AG04450 (cell line): ENCODE measurements at regions not wholly inside any gene's neighbourhood (a gene's known extent, or its start where the extent isn't known, plus 50 kb on each side); places are given as distances from the start of the nearest gene placed in this dataset.

Source experiments
- CTCF ChIA-PET: fragments of 300-600, 350-600 bp; formaldehyde crosslinking; extraction: SDS; loops from one replicate; lab custom pipeline; 2022; ENCODE audit warnings: antibody characterized with exemption, inconsistent platforms; lab: Charles Lee
- POLR2A ChIA-PET: fragments of 350-600 bp; formaldehyde crosslinking; extraction: SDS; loops from one replicate; lab custom pipeline; 2021; ENCODE audit warnings: antibody characterized with exemption, inconsistent platforms; lab: Yijun Ruan, JAX
- DNase-seq: peaks from one replicate; pipeline ENCODE4 v3.0.0-alpha.2; 2011; ENCODE audit warnings: low read depth, low spot score
- H3K27ac ChIP-seq: one replicate; pipeline ENCODE4 v1.5.1; 2012; ENCODE audit warnings: low read depth, low read length, control low read depth
- H3K27me3 ChIP-seq: one replicate; pipeline ENCODE4 v1.6.0; 2012; ENCODE audit warnings: low read length; ENCODE audit not compliant: control insufficient read depth, insufficient read depth
- H3K4me3 ChIP-seq: 2 replicates; pipeline ENCODE4 v1.5.1; 2011; ENCODE audit warnings: mild to moderate bottlenecking, low read depth, low read length, control low read depth
- H3K9me3 ChIP-seq: 2 replicates; pipeline ENCODE4 v1.5.1; 2012; ENCODE audit warnings: low read length; ENCODE audit not compliant: control insufficient read depth, insufficient read depth
- TF ChIP-seq, protein P1 (sequence below): IDR thresholded peaks from 2 replicates; pipeline ENCODE4 v1.5.1; 2011; ENCODE audit warnings: low read depth, low read length, control low read depth, inconsistent platforms

DNA sequence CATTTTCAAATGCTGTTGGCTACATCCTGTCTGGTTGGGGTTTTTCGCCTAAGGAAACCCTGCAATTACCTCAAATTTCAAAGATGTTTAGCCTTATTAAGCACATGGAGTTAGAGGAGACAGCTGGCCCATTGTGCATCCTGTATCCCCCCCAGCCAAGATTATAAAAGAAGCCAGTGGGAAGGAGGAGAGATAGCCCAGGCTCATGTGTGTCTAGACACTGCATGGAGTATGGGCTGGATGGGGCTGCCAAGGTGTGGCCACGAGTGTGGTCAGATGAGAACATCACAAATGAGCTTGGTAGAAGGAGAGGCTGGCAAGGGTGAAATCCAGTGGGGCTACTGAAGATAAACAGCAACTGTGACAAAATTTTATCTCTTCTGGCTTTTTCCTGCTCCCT is 270.0 kb upstream of the TBC1D5 start:
- ChIA-PET CTCF (no interaction called here), POLR2A (no interaction called here)
- no peak overlapping the region for H3K4me3 ChIP-seq
- TF ChIP-seq, protein P1, sequence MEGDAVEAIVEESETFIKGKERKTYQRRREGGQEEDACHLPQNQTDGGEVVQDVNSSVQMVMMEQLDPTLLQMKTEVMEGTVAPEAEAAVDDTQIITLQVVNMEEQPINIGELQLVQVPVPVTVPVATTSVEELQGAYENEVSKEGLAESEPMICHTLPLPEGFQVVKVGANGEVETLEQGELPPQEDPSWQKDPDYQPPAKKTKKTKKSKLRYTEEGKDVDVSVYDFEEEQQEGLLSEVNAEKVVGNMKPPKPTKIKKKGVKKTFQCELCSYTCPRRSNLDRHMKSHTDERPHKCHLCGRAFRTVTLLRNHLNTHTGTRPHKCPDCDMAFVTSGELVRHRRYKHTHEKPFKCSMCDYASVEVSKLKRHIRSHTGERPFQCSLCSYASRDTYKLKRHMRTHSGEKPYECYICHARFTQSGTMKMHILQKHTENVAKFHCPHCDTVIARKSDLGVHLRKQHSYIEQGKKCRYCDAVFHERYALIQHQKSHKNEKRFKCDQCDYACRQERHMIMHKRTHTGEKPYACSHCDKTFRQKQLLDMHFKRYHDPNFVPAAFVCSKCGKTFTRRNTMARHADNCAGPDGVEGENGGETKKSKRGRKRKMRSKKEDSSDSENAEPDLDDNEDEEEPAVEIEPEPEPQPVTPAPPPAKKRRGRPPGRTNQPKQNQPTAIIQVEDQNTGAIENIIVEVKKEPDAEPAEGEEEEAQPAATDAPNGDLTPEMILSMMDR, result no peak
- H3K27me3 ChIP-seq, result no peaks in the 10 kb centered on the region
- no peak overlapping the region for H3K27ac ChIP-seq
- no peaks in the 10 kb centered on the region for H3K9me3 ChIP-seq
- DNase-seq, result no peak

DNA sequence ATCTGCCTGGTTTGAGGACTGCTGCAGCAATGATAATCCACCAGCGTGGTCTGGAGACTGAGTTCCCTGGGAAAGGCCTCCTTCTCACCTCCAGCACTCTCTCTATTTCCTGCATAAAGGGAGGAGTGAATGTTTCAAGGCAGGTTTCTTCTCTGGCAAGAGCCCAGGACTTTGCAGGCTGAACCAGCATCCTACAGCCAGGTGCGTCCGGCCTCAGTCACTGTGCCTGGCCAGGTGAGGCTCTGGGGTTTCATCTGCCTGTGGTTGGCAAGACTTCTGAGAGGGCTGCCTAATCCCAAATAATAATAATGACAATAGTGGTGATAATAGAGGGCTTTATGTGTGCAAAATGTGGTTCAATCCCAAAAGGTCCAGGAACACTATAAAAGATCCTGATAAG is 269.0 kb upstream of the TBC1D5 start:
- TF ChIP-seq, protein P1, result no peak
- no peaks in the 10 kb centered on the region for H3K9me3 ChIP-seq
- POLR2A ChIA-PET, result no interaction called here
- no peaks in the 10 kb centered on the region for H3K27me3 ChIP-seq
- no peak for DNase-seq
- H3K27ac ChIP-seq, result no peak overlapping the region
- CTCF ChIA-PET, result no interaction called here
- H3K4me3 ChIP-seq, result no peak overlapping the region

DNA sequence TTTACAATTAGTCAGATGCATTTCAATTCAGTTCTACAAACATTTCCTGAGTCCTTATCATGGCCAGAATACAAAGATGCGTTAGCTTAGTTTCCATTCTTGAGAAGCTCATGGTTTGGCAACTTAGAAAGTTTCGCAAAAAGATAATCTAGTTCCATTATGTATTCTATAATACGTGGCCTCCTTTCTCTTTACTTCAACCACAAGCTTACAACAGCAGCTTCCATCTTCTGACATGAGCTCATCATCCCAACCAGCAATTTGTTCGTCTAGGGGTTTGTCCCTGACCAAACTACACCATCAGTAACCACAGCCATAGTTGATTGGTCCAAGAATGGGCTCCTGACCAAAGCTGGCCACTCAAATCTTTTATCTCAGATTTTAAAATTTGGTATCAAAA is 267.6 kb upstream of the TBC1D5 start:
- no peak overlapping the region for H3K27ac ChIP-seq
- POLR2A ChIA-PET, result no interaction called here
- H3K27me3 ChIP-seq, result no peaks in the 10 kb centered on the region
- no peak for DNase-seq
- CTCF ChIA-PET, result interaction anchor here (0.6 kb wide), 1 partner anchor 29 kb away, joined by 3 read pairs; no protein-coding TSS in a partner anchor
- no peaks in the 10 kb centered on the region for H3K9me3 ChIP-seq
- TF ChIP-seq, protein P1, result no peak
- no peak overlapping the region for H3K4me3 ChIP-seq

DNA sequence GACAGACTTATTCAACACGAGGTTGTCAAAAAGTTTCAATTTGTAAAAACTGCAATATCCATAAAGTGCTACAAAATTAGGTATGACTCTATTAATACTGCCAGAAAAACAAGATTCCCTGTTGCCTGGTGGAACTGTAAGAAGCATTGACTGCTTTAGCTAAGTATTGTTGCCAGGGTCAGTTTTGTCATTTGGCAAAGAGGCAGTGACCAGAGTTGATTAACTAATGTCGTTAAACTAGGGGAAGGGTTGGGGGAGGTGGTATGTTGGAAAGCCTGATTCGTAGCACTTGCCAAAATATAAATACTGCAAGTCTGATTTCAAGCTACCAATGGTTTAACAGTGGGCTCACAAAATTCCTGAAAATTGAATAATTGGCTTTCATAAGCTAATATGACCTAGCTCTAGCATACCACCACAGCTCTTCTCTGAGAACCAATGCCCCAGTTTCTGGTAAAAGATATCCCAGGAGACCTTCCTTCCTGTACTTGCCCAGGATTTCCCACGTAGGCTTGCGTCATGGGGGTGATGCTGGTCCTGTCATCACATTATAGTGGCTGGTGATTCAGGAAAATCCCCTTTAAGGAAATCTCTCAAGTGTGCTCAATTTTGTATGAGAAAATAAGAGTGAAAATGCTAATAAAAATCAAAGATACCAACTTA is 266.4 kb upstream of the TBC1D5 start:
- TF ChIP-seq, protein P1, result no peak
- no peaks in the 10 kb centered on the region for H3K27me3 ChIP-seq
- CTCF ChIA-PET, result no interaction called here
- H3K4me3 ChIP-seq, result no peak overlapping the region
- POLR2A ChIA-PET, result no interaction called here
- no peak overlapping the region for H3K27ac ChIP-seq
- DNase-seq, result no peak
- no peaks in the 10 kb centered on the region for H3K9me3 ChIP-seq

DNA sequence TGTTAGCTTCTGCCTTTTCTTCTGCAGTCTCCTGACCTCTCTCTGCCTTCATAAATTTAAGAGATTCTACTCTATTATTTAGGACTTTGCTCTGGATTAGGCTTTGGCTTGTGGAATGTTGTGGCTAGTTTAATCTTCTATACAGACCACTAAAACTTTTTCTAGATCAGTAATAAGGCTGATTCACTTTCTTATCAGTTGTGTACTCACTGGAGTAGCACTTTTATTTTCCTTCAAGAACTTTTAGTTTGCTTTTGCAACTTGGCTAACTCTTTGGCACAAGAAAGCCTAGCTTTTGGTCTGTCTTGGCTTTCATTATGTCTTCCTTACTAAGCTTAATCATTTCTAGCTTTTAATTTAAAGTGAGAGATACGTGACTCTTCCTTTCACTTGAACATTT is 265.5 kb upstream of the TBC1D5 start:
- TF ChIP-seq, protein P1, result no peak
- no peaks in the 10 kb centered on the region for H3K27me3 ChIP-seq
- no peak overlapping the region for H3K4me3 ChIP-seq
- H3K9me3 ChIP-seq, result no peaks in the 10 kb centered on the region
- ChIA-PET CTCF (no interaction called here), POLR2A (no interaction called here)
- H3K27ac ChIP-seq, result no peak overlapping the region
- DNase-seq, result no peak
